NAMALWA (cell line): ENCODE measurements at regions not wholly inside any gene's neighbourhood (a gene's known extent, or its start where the extent isn't known, plus 50 kb on each side); places are given as distances from the start of the nearest gene placed in this dataset.
"Not testable (repeated sequence)": the region's sequence is repeated elsewhere in the genome, so short reads cannot be mapped to it uniquely, and the experiment has no call there.

Experiments
- DNase-seq: peaks from one replicate; pipeline ENCODE4 v3.0.0-alpha.2; 2015; ENCODE audit warnings: low spot score

DNA sequence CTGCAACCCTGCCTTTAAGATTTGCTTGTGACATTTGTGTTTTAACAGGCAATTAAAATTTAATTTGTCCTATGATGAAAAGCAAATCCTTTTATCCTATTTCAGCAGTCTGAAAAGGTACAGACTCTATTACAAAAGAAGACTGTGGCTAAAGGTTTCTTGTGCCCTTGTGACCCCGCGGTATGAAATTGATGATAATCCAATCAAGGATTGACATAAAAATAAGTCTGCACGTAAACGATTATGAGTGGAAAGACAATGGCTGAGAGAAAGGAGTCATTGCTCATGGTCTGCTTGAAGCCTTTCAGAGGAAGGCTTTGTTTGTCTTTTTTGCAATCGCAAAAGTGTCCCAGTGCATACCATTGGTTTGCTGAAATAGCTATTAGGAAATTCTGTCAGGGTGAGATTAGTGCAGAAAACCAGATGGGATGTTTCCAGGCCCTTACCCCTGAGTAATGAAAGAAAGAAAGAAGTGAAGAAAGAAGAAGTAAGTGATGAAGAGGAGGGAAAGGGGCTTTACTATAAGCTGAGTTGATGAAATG is 867.8 kb upstream of the CDH8 start:
- DNase-seq: no peak

DNA sequence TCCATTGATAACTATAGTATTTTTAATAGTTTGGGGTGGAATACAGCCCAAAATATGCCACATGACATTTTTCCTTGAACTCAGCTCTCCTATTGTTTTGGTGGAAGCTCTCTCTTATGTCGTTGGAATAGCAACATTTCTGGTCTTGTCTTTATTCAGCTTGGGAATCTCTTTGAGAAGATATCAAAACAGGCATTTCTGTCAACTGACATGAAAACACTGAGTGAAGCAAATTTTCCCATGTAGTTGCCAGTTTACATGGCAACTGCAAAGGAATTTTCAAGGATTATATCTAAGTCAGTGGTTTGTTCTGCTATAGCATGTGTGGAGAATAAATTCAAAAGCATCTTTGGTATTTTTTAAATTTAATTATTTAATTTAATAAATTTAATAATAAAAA is 863.5 kb upstream of the CDH8 start:
- DNase-seq: no peak

GRCh38 chr16:62889097-62889496 is 852.9 kb upstream of the CDH8 start:
- no peak for DNase-seq

DNA sequence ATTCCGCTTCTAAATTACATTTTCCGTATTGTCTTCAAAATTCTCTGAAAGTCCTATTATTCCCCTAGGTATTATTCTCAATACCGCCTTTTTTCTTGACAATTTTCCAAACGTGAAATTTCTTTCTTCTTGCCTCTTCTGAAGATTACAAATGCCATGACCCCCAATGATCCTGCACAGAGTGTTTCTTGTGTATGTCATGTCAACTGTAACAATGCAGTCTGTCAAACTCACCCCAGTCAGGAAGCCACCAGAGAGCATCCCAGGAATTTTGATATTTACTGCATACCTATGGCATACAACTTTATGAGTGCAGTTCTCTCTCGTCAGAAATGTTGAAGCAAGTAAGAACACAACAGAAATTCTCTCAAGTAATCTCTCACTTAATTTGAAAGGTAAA is 847.3 kb upstream of the CDH8 start:
- DNase-seq: no peak

- DNase-seq: no peak
Observed at GRCh38 chr16:62882552-62883221, 846.4 kb upstream of the CDH8 start.

DNA sequence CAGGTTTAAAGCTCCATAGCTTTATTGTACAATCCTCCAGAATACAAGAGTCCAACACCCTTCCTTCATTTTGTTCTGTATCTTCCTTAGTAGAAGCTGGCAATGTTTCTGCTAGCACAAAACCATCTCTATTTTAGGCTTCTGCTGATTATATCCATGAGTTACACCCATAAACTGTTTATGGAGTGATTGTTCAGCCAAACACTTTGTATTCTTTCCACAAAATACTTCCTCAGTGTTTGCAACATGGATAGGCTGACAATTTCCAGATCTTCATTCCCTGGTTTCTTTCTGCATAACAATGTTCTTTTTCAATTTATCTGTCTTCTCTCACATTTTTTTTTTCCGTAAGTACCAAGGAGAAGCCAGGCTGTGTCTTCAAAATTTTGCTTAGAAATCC is 839.9 kb upstream of the CDH8 start:
- DNase-seq: no peak

- no peak for DNase-seq
Observed at GRCh38 chr16:62872339-62872738, 836.1 kb upstream of the CDH8 start.

GRCh38 chr16:62870554-62870953 is 834.3 kb upstream of the CDH8 start:
- DNase-seq: peak; percentile 6

GRCh38 chr16:62869837-62870236 is 833.6 kb upstream of the CDH8 start:
- DNase-seq: no peak

DNA sequence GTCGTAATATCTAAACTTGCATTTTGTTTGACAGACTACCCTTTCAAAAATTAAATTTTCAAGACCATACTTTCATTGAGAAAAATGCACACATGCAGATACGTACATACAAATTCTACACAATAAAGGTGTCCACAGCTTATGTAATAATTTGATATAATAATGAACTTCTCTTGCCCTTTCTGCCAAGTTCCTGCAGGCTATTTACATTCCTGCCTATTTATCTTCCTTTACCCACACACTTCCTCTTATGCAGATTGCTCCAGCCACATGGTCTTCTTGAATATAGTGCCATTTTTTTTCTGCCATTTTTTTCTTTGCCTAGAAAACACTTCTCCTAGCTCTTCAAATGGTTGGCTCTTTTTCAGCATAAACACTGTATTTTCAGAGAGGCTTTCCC is 826.9 kb upstream of the CDH8 start:
- DNase-seq: no peak

DNA sequence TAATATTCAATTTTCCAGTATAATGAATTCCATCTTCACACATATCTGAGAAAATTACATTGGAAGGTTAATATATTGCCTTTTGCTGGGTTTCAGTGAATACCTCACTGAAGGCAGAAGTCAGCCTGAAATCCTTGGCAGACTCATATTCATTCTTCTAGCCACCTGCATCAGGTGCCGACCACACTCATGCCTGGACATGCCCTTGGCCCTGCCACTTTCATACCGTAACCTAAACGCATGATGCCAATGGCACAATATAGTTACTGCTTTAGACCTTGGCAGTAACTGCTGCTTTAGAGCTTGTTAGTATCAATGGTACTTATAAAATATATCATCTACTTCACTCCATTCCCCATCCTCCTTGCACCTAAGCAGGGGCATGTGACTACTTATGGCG is 817.6 kb upstream of the CDH8 start:
- no peak for DNase-seq

GRCh38 chr16:62846399-62847057 is 810.3 kb upstream of the CDH8 start:
- DNase-seq: no peak

DNA sequence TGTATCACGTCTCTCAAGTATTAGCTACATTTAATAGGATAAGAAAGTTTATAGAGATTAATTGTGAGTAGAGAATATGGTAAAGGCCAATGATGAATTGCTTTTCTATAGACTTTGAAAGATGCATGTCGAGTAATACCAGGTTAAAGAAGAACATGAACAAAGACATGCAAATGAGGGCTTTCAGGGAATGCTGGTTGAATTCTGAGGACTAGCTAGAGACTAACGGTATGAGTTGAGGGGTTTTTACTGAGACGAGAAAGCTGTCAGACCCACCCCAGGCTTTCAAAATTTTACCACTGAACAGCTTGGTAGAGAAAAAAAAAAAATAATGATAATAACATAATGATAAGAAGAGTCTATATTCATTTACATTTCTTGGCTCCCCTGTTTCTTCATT is 796.0 kb upstream of the CDH8 start:
- no peak for DNase-seq

- DNase-seq: no peak
Observed at GRCh38 chr16:62831235-62831850, 795.1 kb upstream of the CDH8 start.

- DNase-seq: peak; percentile 5
Observed at GRCh38 chr16:62829607-62830006, 793.4 kb upstream of the CDH8 start.

DNA sequence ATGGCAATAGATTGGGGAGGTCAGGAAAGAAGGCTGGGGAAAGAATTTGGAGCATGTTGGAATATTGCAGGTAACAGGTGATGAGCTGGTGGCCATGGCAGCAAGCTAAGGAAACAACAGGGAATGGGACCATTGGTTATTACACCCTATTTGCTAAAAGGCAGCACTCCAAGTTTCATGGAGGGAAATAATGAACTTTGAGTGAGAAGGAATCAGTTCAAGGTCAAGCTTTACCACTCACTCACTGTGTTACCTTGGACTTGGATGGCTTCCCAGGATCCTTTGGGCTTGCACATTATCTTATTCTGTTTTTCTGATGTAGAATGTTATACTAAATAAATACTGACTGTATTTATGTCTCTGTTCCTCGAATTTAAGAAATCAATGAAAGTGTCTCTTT is 792.8 kb upstream of the CDH8 start:
- DNase-seq: no peak

DNA sequence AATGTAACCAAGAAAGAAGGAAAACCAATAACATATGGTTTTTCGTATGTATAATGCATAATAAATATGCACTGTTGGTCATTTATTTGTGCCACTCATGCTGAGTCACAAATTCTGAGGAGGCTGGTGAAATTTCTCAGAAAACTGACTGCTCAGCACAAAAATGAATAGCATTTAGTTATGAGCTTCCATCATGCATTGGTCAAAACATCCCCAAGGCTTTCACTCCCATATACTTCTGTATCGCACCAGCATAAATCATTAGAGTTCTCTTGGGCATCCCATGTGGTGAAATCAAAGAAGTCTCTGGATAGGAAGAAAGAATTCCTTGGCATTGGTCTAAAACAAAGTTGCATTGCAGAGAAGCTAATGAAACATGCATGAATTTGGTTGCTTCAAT is 785.6 kb upstream of the CDH8 start:
- no peak for DNase-seq

DNA sequence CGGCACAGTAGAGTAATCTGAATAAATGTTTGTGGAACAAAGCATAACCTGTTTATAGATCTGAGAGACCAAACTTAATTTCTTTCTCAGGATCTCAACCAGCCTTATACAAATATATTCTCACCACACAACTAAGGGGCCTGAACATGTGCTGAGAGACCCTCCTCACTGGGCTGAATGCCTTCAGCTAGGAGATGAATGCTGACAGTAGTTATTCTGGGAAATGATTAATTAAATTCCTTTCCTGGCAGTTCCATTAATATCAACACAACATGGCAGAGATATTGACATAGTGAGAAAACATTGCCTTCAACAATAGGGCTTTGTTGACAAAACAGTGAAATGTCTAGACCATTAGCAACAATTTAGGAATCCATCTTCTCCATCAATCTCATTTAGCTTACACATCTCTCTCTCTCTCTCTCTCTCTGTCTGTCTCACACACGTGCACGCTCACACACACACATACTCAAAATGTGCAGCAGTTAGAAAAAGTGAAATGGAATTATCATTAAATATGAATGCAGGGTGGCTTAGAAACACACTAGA is 780.8 kb upstream of the CDH8 start:
- DNase-seq: no peak

GRCh38 chr16:62814891-62815290 is 778.7 kb upstream of the CDH8 start:
- no peak for DNase-seq

DNA sequence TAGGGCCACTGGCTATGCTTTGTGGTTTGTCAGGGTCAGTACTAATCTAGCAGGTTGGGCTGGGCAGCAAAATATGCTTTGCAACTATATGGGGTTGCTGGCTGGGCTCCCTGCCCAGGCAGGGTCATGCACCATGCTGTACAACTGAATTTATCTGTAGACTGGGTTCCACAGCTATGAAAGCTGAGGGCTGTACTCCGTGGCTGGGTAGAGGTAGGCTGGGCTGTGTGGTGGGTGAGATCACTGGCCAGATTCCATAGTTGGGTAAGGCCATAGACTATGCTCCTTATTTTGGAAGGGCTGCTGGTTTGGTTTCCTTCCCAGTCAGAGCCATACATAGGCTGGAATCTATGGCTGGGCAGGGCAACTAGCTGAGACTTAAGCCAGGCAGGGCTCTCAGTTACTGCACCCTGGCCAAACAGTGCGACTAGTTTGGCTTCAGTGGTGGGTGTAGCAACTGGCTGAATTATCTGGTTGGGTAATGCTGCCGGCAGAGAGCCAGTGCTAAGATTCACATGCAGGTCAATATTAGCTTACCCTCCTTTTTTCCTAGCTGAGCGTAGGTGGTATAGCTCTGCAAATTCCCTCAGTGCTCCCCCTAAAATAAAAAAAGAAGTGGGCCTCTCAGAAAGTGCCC is 769.1 kb upstream of the CDH8 start:
- DNase-seq: no peak

DNA sequence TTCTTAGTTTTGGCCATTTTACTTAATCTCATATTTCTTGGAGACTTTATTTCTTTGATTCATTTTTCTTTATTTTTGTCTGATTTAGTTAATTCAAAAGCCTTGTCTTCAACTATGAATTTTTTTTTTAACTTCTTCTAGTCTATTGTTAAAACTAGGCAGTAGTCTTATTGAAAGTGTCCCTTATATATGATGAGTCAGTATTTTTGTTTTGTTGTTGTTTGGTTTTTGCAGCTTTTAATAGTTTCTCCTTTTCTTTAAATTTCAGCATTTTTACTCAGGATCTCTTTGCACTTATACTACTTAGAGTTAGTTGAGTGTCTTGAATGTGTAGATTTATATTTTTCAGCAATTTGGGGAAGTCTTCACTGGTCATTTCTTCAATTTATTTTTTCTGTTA is 758.5 kb upstream of the CDH8 start:
- DNase-seq: no peak

- DNase-seq: not testable (repeated sequence)
Observed at GRCh38 chr16:62780081-62780480, 743.8 kb upstream of the CDH8 start.

DNA sequence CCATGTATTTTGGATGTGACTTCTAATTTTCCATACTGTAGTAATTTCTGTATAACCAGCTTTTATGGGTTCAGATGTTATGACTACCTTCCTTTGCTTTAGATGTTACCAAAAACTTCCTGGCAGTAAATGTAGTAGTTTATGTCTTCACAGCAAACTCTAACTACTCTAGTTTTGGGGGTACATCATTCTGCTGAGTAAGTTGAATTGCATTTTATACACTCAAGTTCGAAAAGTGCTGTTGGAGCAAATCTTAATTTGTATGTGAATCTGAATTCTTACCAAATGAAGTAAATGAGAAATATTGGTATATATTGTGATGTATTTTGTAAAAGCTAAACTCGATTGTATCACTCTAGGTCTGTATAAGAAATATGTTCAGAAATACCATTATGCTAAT is 728.3 kb upstream of the CDH8 start:
- DNase-seq: no peak
